CD4-positive, alpha-beta T cell (primary cell): ENCODE measurements at regions not wholly inside any gene's neighbourhood (a gene's known extent, or its start where the extent isn't known, plus 50 kb on each side); places are given as distances from the start of the nearest gene placed in this dataset.

Experiments used
- ATAC-seq: fragments of 200-7000 bp; cut with Tn5 transposase; one replicate; pipeline ENCODE4 v1.10.0; 2022; ENCODE audit warnings: mild to moderate bottlenecking; ENCODE audit not compliant: poor library complexity
- CTCF ChIA-PET: fragments of 350-600 bp; sonication (Branson Sonifier 250); formaldehyde crosslinking; loops from one replicate; lab custom pipeline; 2021; ENCODE audit warnings: antibody characterized with exemption, inconsistent platforms; lab: Charles Lee
- POLR2A ChIA-PET: fragments of 350-600 bp; sonication (Branson Sonifier 250); formaldehyde crosslinking; loops from one replicate; lab custom pipeline; 2021; ENCODE audit warnings: antibody characterized with exemption, inconsistent platforms; lab: Charles Lee
- DNase-seq, 14 experiments: peaks; one replicate each; pipeline ENCODE4 v3.0.0-alpha.2; 2013 to 2020; ENCODE audit warnings: mixed read lengths in 2 of 14
- H3K27ac ChIP-seq, 2 donors: one replicate each; pipeline versions ENCODE4 v1.5.1 to v1.7.0; 2013; ENCODE audit warnings: low read length in 2 of 2, low read depth in 1 of 2, mild to moderate bottlenecking in 1 of 2
- H3K27me3 ChIP-seq, 2 experiments: 1 replicate in 1 of 2; 2 replicates in 1 of 2; pipeline versions ENCODE4 v1.6.1 to v1.7.0; 2013; ENCODE audit warnings: low read length in 2 of 2, control low read depth in 1 of 2, mild to moderate bottlenecking in 1 of 2, moderate library complexity in 1 of 2; ENCODE audit not compliant: insufficient read depth in 2 of 2, control insufficient read depth in 1 of 2
- H3K36me3 ChIP-seq: one replicate; pipeline ENCODE4 v1.6.1; 2013; ENCODE audit warnings: low read length, control low read depth; ENCODE audit not compliant: insufficient read depth
- H3K4me1 ChIP-seq: one replicate; pipeline ENCODE4 v1.6.1; 2013; ENCODE audit warnings: low read length, control low read depth; ENCODE audit not compliant: insufficient read depth
- H3K4me3 ChIP-seq: one replicate; pipeline ENCODE4 v1.5.1; 2013; ENCODE audit warnings: mild to moderate bottlenecking, low read length, moderate library complexity
- H3K9me3 ChIP-seq, 2 experiments: 1 replicate in 1 of 2; 2 replicates in 1 of 2; pipeline versions ENCODE4 v1.6.1 to v1.7.0; 2013; ENCODE audit warnings: low read length in 2 of 2, mild to moderate bottlenecking in 2 of 2, control low read depth in 1 of 2, moderate library complexity in 1 of 2; ENCODE audit not compliant: control insufficient read depth in 1 of 2, insufficient read depth in 1 of 2
- H3K27ac Mint-ChIP-seq: one replicate; pipeline ENCODE4 v1.8.0; 2020; ENCODE audit warnings: mixed read lengths
- H3K27me3 Mint-ChIP-seq: one replicate; pipeline ENCODE4 v1.8.0; 2021; ENCODE audit warnings: mixed read lengths
- H3K36me3 Mint-ChIP-seq: one replicate; pipeline ENCODE4 v1.8.0; 2021; ENCODE audit warnings: low read depth, mixed read lengths
- H3K4me1 Mint-ChIP-seq: one replicate; pipeline ENCODE4 v1.8.0; 2021; ENCODE audit warnings: low read depth, mixed read lengths
- H3K4me3 Mint-ChIP-seq: one replicate; pipeline ENCODE4 v1.8.0; 2020; ENCODE audit warnings: mild to moderate bottlenecking, mixed read lengths
- H3K9me3 Mint-ChIP-seq: one replicate; pipeline ENCODE4 v1.8.0; 2020; ENCODE audit warnings: mixed read lengths
- CTCF ChIP-seq: fragments of 200-600 bp; IDR thresholded peaks from one replicate; pipeline ENCODE4 v1.8.0; 2022; ENCODE audit warnings: antibody characterized with exemption, mild to moderate bottlenecking
- intact Hi-C, 2 experiments: fragments of 100-400 bp; cut with DNase I in 1 of 2; cut with micrococcal nuclease in 1 of 2; formaldehyde crosslinking; loops; one replicate each; pipeline versions ENCODE4 v1.15.1 to v1.9.0; 2023 to 2025; cut with DNase I, micrococcal nuclease

GRCh38 chr9:107927276-107927675 is 437.7 kb upstream of the KLF4 start:
- no peak for ATAC-seq
- POLR2A ChIA-PET, result no interaction called here
- no peak overlapping the region for H3K4me3 Mint-ChIP-seq
- Histone ChIP-seq H3K27ac (no peak overlapping the region), H3K9me3 (peaks cover 0 to 7% of the 10 kb centered on the region in 2 experiments), H3K4me3 (no peak overlapping the region), H3K4me1 (no peaks in the 10 kb centered on the region), H3K36me3 (no peaks in the 10 kb centered on the region), H3K27me3 (no peaks in the 10 kb centered on the region)
- no peak for TF ChIP-seq CTCF
- H3K9me3 Mint-ChIP-seq, result peaks cover 3% of the 10 kb centered on the region
- H3K27me3 Mint-ChIP-seq, result no peaks in the 10 kb centered on the region
- H3K4me1 Mint-ChIP-seq, result no peaks in the 10 kb centered on the region
- no peak overlapping the region for H3K27ac Mint-ChIP-seq
- no peaks in the 10 kb centered on the region for H3K36me3 Mint-ChIP-seq
- DNase-seq, result no peak
- CTCF ChIA-PET, result no interaction called here
- intact Hi-C loops, result no loop called here

- no peak for ATAC-seq
- H3K9me3 Mint-ChIP-seq, result peaks cover 4% of the 10 kb centered on the region
- Histone ChIP-seq H3K36me3 (no peaks in the 10 kb centered on the region), H3K4me1 (no peaks in the 10 kb centered on the region), H3K9me3 (peaks cover 0 to 7% of the 10 kb centered on the region in 2 experiments), H3K4me3 (no peak overlapping the region), H3K27ac (no peak overlapping the region), H3K27me3 (no peaks in the 10 kb centered on the region)
- no peaks in the 10 kb centered on the region for H3K27me3 Mint-ChIP-seq
- ChIA-PET CTCF (no interaction called here), POLR2A (no interaction called here)
- no peak overlapping the region for H3K27ac Mint-ChIP-seq
- TF ChIP-seq CTCF, result no peak
- DNase-seq, result no peak
- intact Hi-C loops, result no loop called here
- no peak overlapping the region for H3K4me3 Mint-ChIP-seq
- H3K36me3 Mint-ChIP-seq, result no peaks in the 10 kb centered on the region
- H3K4me1 Mint-ChIP-seq, result no peaks in the 10 kb centered on the region
Observed at GRCh38 chr9:107925749-107926297, 436.3 kb upstream of the KLF4 start.

- H3K4me3 Mint-ChIP-seq, result no peak overlapping the region
- ATAC-seq (no peak), DNase-seq (no peak)
- ChIA-PET POLR2A (no interaction called here), CTCF (no interaction called here)
- no peaks in the 10 kb centered on the region for H3K36me3 Mint-ChIP-seq
- Histone ChIP-seq H3K4me3 (no peak overlapping the region), H3K27me3 (no peaks in the 10 kb centered on the region), H3K9me3 (no peaks in the 10 kb centered on the region), H3K27ac (no peak overlapping the region), H3K36me3 (no peaks in the 10 kb centered on the region), H3K4me1 (no peaks in the 10 kb centered on the region)
- H3K27me3 Mint-ChIP-seq, result no peaks in the 10 kb centered on the region
- no peak for TF ChIP-seq CTCF
- no peaks in the 10 kb centered on the region for H3K4me1 Mint-ChIP-seq
- intact Hi-C loops, result no loop called here
- H3K27ac Mint-ChIP-seq, result no peak overlapping the region
- H3K9me3 Mint-ChIP-seq, result peaks cover 9% of the 10 kb centered on the region
Observed at GRCh38 chr9:107922260-107922659, 432.7 kb upstream of the KLF4 start.
